ENCODE measurements at regions not wholly inside any gene's neighbourhood (a gene's known extent, or its start where the extent isn't known, plus 50 kb on each side); places are given as distances from the start of the nearest gene placed in this dataset.

GRCh38 chr18:22477222-22477621, 59.5 kb upstream of the CTAGE1 start:
- TF ChIP-seq POLR2A (IDR thresholded peaks at IDR 0.05; ENCODE audit: low read length), result no peak
- no peak for TF ChIP-seq GATA1 (IDR thresholded peaks at IDR 0.05; ENCODE audit: low read depth, low read length)

Data from erythroblast (primary cell).